ENCODE measurements at regions not wholly inside any gene's neighbourhood (a gene's known extent, or its start where the extent isn't known, plus 50 kb on each side); places are given as distances from the start of the nearest gene placed in this dataset.

DNA sequence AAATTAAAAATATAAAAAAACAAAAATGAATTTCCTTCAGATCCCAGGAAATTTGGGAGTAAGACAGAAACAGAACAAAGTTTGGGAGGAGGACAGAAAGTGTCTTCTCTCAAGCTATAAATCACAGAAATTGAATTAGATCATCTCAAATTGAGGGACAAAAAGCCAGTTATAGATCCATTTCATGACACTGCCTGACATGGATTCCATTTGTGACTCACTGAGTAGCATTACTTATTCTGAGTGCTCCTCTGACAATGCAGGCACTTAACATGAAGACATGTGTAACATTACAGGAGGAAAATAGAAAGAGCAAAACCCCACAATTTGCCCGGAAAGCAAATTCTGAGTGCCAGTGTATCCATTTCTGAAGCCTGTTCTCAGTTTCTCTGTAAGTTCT, 63.9 kb upstream of the CREB1 start:
- TF ChIP-seq POLR2A (IDR thresholded peaks at IDR 0.05; ENCODE audit: low read depth): no peak
- TF ChIP-seq, protein P1, sequence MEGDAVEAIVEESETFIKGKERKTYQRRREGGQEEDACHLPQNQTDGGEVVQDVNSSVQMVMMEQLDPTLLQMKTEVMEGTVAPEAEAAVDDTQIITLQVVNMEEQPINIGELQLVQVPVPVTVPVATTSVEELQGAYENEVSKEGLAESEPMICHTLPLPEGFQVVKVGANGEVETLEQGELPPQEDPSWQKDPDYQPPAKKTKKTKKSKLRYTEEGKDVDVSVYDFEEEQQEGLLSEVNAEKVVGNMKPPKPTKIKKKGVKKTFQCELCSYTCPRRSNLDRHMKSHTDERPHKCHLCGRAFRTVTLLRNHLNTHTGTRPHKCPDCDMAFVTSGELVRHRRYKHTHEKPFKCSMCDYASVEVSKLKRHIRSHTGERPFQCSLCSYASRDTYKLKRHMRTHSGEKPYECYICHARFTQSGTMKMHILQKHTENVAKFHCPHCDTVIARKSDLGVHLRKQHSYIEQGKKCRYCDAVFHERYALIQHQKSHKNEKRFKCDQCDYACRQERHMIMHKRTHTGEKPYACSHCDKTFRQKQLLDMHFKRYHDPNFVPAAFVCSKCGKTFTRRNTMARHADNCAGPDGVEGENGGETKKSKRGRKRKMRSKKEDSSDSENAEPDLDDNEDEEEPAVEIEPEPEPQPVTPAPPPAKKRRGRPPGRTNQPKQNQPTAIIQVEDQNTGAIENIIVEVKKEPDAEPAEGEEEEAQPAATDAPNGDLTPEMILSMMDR (IDR thresholded peaks at IDR 0.05): no peak
